Activated naive CD4-positive, alpha-beta T cell treated with anti-CD3 and anti-CD28 coated beads for 36 hours (primary cell): ENCODE measurements at regions not wholly inside any gene's neighbourhood (a gene's known extent, or its start where the extent isn't known, plus 50 kb on each side); places are given as distances from the start of the nearest gene placed in this dataset.

Experiments used
- CTCF ChIA-PET: fragments of 350-600 bp; sonication (Branson Sonifier 250); formaldehyde crosslinking; loops from one replicate; lab custom pipeline; 2021; ENCODE audit warnings: antibody characterized with exemption; lab: Charles Lee
- DNase-seq: peaks from one replicate; pipeline ENCODE4 v3.0.0-alpha.2; 2020
- H3K27ac Mint-ChIP-seq: one replicate; pipeline ENCODE4 v1.8.0; 2021; ENCODE audit warnings: mild to moderate bottlenecking, mixed read lengths
- H3K27me3 Mint-ChIP-seq: one replicate; pipeline ENCODE4 v1.8.0; 2021; ENCODE audit warnings: low read depth, mixed read lengths
- H3K36me3 Mint-ChIP-seq: one replicate; pipeline ENCODE4 v1.8.0; 2021; ENCODE audit warnings: low read depth, mixed read lengths
- H3K4me1 Mint-ChIP-seq: one replicate; pipeline ENCODE4 v1.8.0; 2021; ENCODE audit warnings: low read depth, mixed read lengths
- H3K4me3 Mint-ChIP-seq: one replicate; pipeline ENCODE4 v1.8.0; 2021; ENCODE audit warnings: mild to moderate bottlenecking, moderate library complexity, mixed read lengths
- H3K9me3 Mint-ChIP-seq: one replicate; pipeline ENCODE4 v1.8.0; 2021; ENCODE audit warnings: mixed read lengths
- intact Hi-C: fragments of 100-400 bp; cut with micrococcal nuclease; formaldehyde crosslinking; loops from one replicate; pipeline ENCODE4 v1.15.1; 2023

GRCh38 chr16:86831366-86831765 is 253.0 kb downstream of the FOXL1 start:
- Mint-ChIP-seq H3K36me3 (no peaks in the 10 kb centered on the region), H3K9me3 (no peaks in the 10 kb centered on the region), H3K4me3 (no peak overlapping the region), H3K27ac (no peak overlapping the region), H3K27me3 (peaks cover 14% of the 10 kb centered on the region), H3K4me1 (no peaks in the 10 kb centered on the region)
- intact Hi-C loops = no loop called here
- CTCF ChIA-PET = no interaction called here
- no peak for DNase-seq

GRCh38 chr16:86833136-86833535 is 254.8 kb downstream of the FOXL1 start:
- Mint-ChIP-seq H3K4me1 (no peaks in the 10 kb centered on the region), H3K27me3 (peaks cover 4% of the 10 kb centered on the region), H3K4me3 (no peak overlapping the region), H3K9me3 (no peaks in the 10 kb centered on the region), H3K27ac (no peak overlapping the region), H3K36me3 (no peaks in the 10 kb centered on the region)
- no peak for DNase-seq
- intact Hi-C loops = no loop called here
- CTCF ChIA-PET = no interaction called here

- Mint-ChIP-seq H3K4me3 (no peak overlapping the region), H3K36me3 (no peaks in the 10 kb centered on the region), H3K9me3 (peaks cover 3% of the 10 kb centered on the region), H3K27me3 (peaks cover 2% of the 10 kb centered on the region), H3K4me1 (no peaks in the 10 kb centered on the region), H3K27ac (no peak overlapping the region)
- intact Hi-C loops = no loop called here
- DNase-seq = no peak
- CTCF ChIA-PET = no interaction called here
Measured at GRCh38 chr16:86834451-86835035, 256.2 kb downstream of the FOXL1 start.

- Mint-ChIP-seq H3K27me3 (no peaks in the 10 kb centered on the region), H3K36me3 (no peaks in the 10 kb centered on the region), H3K27ac (no peak overlapping the region), H3K4me3 (no peak overlapping the region), H3K9me3 (peaks cover 3% of the 10 kb centered on the region), H3K4me1 (no peaks in the 10 kb centered on the region)
- DNase-seq = no peak
- intact Hi-C loops = no loop called here
- CTCF ChIA-PET = no interaction called here
Measured at GRCh38 chr16:86835982-86836381, 257.6 kb downstream of the FOXL1 start.

- Mint-ChIP-seq H3K9me3 (peaks cover 3% of the 10 kb centered on the region), H3K36me3 (no peaks in the 10 kb centered on the region), H3K4me1 (no peaks in the 10 kb centered on the region), H3K4me3 (no peak overlapping the region), H3K27me3 (no peaks in the 10 kb centered on the region), H3K27ac (no peak overlapping the region)
- no peak for DNase-seq
- CTCF ChIA-PET = no interaction called here
- intact Hi-C loops = no loop called here
Measured at GRCh38 chr16:86836503-86837129, 258.3 kb downstream of the FOXL1 start.

- Mint-ChIP-seq H3K36me3 (no peaks in the 10 kb centered on the region), H3K4me1 (no peaks in the 10 kb centered on the region), H3K9me3 (peaks cover 6% of the 10 kb centered on the region), H3K27me3 (no peaks in the 10 kb centered on the region), H3K4me3 (no peak overlapping the region), H3K27ac (no peak overlapping the region)
- CTCF ChIA-PET = no interaction called here
- DNase-seq = no peak
- intact Hi-C loops = no loop called here
Measured at GRCh38 chr16:86843812-86844211, 265.5 kb downstream of the FOXL1 start.

GRCh38 chr16:86844695-86845094 is 266.3 kb downstream of the FOXL1 start:
- Mint-ChIP-seq H3K36me3 (no peaks in the 10 kb centered on the region), H3K4me1 (no peaks in the 10 kb centered on the region), H3K9me3 (peaks cover 3% of the 10 kb centered on the region), H3K27ac (no peak overlapping the region), H3K4me3 (no peak overlapping the region), H3K27me3 (no peaks in the 10 kb centered on the region)
- DNase-seq = no peak
- intact Hi-C loops = no loop called here
- CTCF ChIA-PET = no interaction called here

- H3K36me3 Mint-ChIP-seq = no peaks in the 10 kb centered on the region
- DNase-seq = no peak
- intact Hi-C loops = no loop called here
- H3K27ac Mint-ChIP-seq = no peak overlapping the region
- H3K27me3 Mint-ChIP-seq = no peaks in the 10 kb centered on the region
- peaks cover 3% of the 10 kb centered on the region for H3K9me3 Mint-ChIP-seq
- no peaks in the 10 kb centered on the region for H3K4me1 Mint-ChIP-seq
- H3K4me3 Mint-ChIP-seq = no peak overlapping the region
- CTCF ChIA-PET = no interaction called here
Measured at GRCh38 chr16:86846136-86846535, 267.8 kb downstream of the FOXL1 start.

- no peaks in the 10 kb centered on the region for H3K36me3 Mint-ChIP-seq
- H3K4me3 Mint-ChIP-seq = no peak overlapping the region
- CTCF ChIA-PET = no interaction called here
Measured at GRCh38 chr16:86848821-86849220, 270.5 kb downstream of the FOXL1 start.

GRCh38 chr16:86850670-86851069 is 272.3 kb downstream of the FOXL1 start:
- intact Hi-C loops = no loop called here
- Mint-ChIP-seq H3K4me1 (no peaks in the 10 kb centered on the region), H3K9me3 (no peaks in the 10 kb centered on the region), H3K27ac (no peak overlapping the region), H3K27me3 (no peaks in the 10 kb centered on the region), H3K36me3 (no peaks in the 10 kb centered on the region), H3K4me3 (no peak overlapping the region)
- no peak for DNase-seq
- CTCF ChIA-PET = no interaction called here

More at GRCh38 chr16:86848821-86849220, 270.5 kb downstream of the FOXL1 start:
- Mint-ChIP-seq H3K9me3 (peaks cover 2% of the 10 kb centered on the region), H3K4me1 (no peaks in the 10 kb centered on the region), H3K27ac (no peak overlapping the region), H3K27me3 (no peaks in the 10 kb centered on the region)
- no peak for DNase-seq
- intact Hi-C loops = no loop called here

- H3K4me1 Mint-ChIP-seq = no peaks in the 10 kb centered on the region
- CTCF ChIA-PET = no interaction called here
Measured at GRCh38 chr16:86852135-86852534, 273.8 kb downstream of the FOXL1 start.

GRCh38 chr16:86854058-86854621 is 275.8 kb downstream of the FOXL1 start:
- Mint-ChIP-seq H3K36me3 (no peaks in the 10 kb centered on the region), H3K4me1 (no peaks in the 10 kb centered on the region), H3K27ac (no peak overlapping the region), H3K27me3 (no peaks in the 10 kb centered on the region), H3K9me3 (no peaks in the 10 kb centered on the region), H3K4me3 (no peak overlapping the region)
- intact Hi-C loops = no loop called here
- CTCF ChIA-PET = interaction anchor here (0.6 to 1.2 kb wide), 2 partner anchors 20 to 104 kb away, joined by 4 to 5 read pairs; no protein-coding TSS in a partner anchor
- DNase-seq = no peak

More at GRCh38 chr16:86852135-86852534, 273.8 kb downstream of the FOXL1 start:
- no peaks in the 10 kb centered on the region for H3K27me3 Mint-ChIP-seq
- no peak overlapping the region for H3K27ac Mint-ChIP-seq
- H3K4me3 Mint-ChIP-seq = no peak overlapping the region
- DNase-seq = no peak
- H3K36me3 Mint-ChIP-seq = no peaks in the 10 kb centered on the region
- no peaks in the 10 kb centered on the region for H3K9me3 Mint-ChIP-seq
- intact Hi-C loops = no loop called here
